HG03039 (cell line): ENCODE measurements at regions not wholly inside any gene's neighbourhood (a gene's known extent, or its start where the extent isn't known, plus 50 kb on each side); places are given as distances from the start of the nearest gene placed in this dataset.
"Not testable (repeated sequence)": the region's sequence is repeated elsewhere in the genome, so short reads cannot be mapped to it uniquely, and the experiment has no call there.

Experiments
- ATAC-seq: cut with Tn5 transposase; IDR thresholded peaks from one replicate; pipeline ENCODE4 v1.9.1; 2021; ENCODE audit warnings: mild to moderate bottlenecking, moderate library complexity; ENCODE audit not compliant: unreplicated experiment

- ATAC-seq: no peak
Measured at GRCh38 chr10:4249841-4250586, 465.0 kb upstream of the KLF6 start.

- ATAC-seq: no peak
Measured at GRCh38 chr10:4247379-4247778, 462.4 kb upstream of the KLF6 start.

- ATAC-seq: no peak
Measured at GRCh38 chr10:4246881-4247358, 461.9 kb upstream of the KLF6 start.

GRCh38 chr10:4243651-4244050 is 458.6 kb upstream of the KLF6 start:
- no peak for ATAC-seq

GRCh38 chr10:4243169-4243568 is 458.2 kb upstream of the KLF6 start:
- ATAC-seq: no peak

GRCh38 chr10:4242561-4243035 is 457.6 kb upstream of the KLF6 start:
- ATAC-seq: no peak

- no peak for ATAC-seq
Measured at GRCh38 chr10:4241724-4242345, 456.8 kb upstream of the KLF6 start.

GRCh38 chr10:4240608-4241197 is 455.7 kb upstream of the KLF6 start:
- ATAC-seq: no peak

GRCh38 chr10:4239186-4239585 is 454.2 kb upstream of the KLF6 start:
- no peak for ATAC-seq

GRCh38 chr10:4236905-4237304 is 451.9 kb upstream of the KLF6 start:
- ATAC-seq: not testable (repeated sequence)

- ATAC-seq: no peak
Measured at GRCh38 chr10:4234661-4235060, 449.7 kb upstream of the KLF6 start.

- no peak for ATAC-seq
Measured at GRCh38 chr10:4231439-4231838, 446.4 kb upstream of the KLF6 start.

GRCh38 chr10:4230036-4230435 is 445.0 kb upstream of the KLF6 start:
- ATAC-seq: no peak

GRCh38 chr10:4229106-4229505 is 444.1 kb upstream of the KLF6 start:
- ATAC-seq: no peak

- ATAC-seq: no peak
Measured at GRCh38 chr10:4227586-4227985, 442.6 kb upstream of the KLF6 start.

- ATAC-seq: no peak
Measured at GRCh38 chr10:4226941-4227540, 442.0 kb upstream of the KLF6 start.

- no peak for ATAC-seq
Measured at GRCh38 chr10:4224178-4224577, 439.2 kb upstream of the KLF6 start.

GRCh38 chr10:4221310-4221709 is 436.3 kb upstream of the KLF6 start:
- not testable (repeated sequence) for ATAC-seq

GRCh38 chr10:4219901-4220300 is 434.9 kb upstream of the KLF6 start:
- ATAC-seq: no peak

GRCh38 chr10:4217653-4218052 is 432.6 kb upstream of the KLF6 start:
- ATAC-seq: no peak

- no peak for ATAC-seq
Measured at GRCh38 chr10:4217187-4217586, 432.2 kb upstream of the KLF6 start.

- no peak for ATAC-seq
Measured at GRCh38 chr10:4216726-4217125, 431.7 kb upstream of the KLF6 start.
